ENCODE measurements at regions not wholly inside any gene's neighbourhood (a gene's known extent, or its start where the extent isn't known, plus 50 kb on each side); places are given as distances from the start of the nearest gene placed in this dataset.
"Not testable (repeated sequence)": the region's sequence is repeated elsewhere in the genome, so short reads cannot be mapped to it uniquely, and the experiment has no call there.

DNA sequence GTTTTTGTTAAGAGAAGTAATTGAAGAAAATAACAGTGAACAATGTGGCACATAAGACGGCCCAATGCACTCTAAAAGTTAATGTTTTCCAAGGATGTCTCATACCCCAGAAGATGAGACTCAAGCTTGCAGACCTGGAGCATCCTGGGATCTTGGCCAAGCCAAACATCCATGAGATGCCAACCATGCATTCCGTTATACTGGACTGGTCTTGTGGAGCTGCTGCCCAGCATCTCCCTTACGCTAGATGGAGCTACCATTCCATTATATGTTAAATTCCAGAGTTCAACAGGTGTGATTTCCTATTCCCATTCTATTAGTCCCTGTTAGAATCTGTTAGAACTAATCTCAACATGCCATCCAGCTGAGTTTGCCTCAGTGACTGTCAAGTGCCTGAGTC lies 181.8 kb downstream of the PDCD6IP start:
- no peak overlapping the region for H3K27ac Mint-ChIP-seq
- DNase-seq (no peak), ATAC-seq (replicated peaks) (peak in 1 of 2 donors; percentile 38)
- peaks cover 0 to 3% of the 10 kb centered on the region in 2 donors for H3K9me3 Mint-ChIP-seq
- no peaks in the 10 kb centered on the region for H3K4me1 Mint-ChIP-seq
- no peaks in the 10 kb centered on the region for H3K27me3 Mint-ChIP-seq
- no peak overlapping the region for H3K4me3 Mint-ChIP-seq
- H3K36me3 Mint-ChIP-seq = no peaks in the 10 kb centered on the region

- Mint-ChIP-seq H3K27ac (no peak overlapping the region), H3K4me1 (peaks cover 0 to 4% of the 10 kb centered on the region in 2 donors), H3K9me3 (peaks cover 0 to 3% of the 10 kb centered on the region in 2 donors)
Measured at GRCh38 chr3:33982269-33982798, 183.9 kb downstream of the PDCD6IP start.

DNA sequence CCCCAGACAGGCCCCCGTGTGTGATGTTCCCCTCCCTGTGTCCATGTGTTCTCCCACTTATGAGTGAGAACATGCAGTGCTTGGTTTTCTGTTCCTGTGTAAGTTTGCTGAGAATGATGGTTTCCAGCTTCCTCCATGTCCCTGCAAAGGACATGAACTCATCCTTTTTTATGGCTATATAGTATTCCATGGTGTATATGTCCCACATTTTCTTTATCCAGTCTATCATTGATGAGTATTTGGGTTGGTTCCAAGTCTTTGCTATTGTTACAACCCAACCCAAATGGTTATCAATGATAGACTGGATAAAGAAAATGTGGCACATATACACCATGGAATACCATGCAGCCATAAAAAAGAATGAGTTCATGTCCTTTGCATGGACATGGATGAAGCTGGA lies 184.5 kb downstream of the PDCD6IP start:
- DNase-seq; H3K4me1 Mint-ChIP-seq; H3K9me3 Mint-ChIP-seq; ATAC-seq (replicated peaks); H3K36me3 Mint-ChIP-seq; H3K27me3 Mint-ChIP-seq; H3K4me3 Mint-ChIP-seq; H3K27ac Mint-ChIP-seq: not testable (repeated sequence)

More at GRCh38 chr3:33982269-33982798, 183.9 kb downstream of the PDCD6IP start:
- peaks cover 5% of the 10 kb centered on the region in 2 donors for H3K27me3 Mint-ChIP-seq
- H3K4me3 Mint-ChIP-seq = no peak overlapping the region
- H3K36me3 Mint-ChIP-seq = no peaks in the 10 kb centered on the region
- DNase-seq (no peak), ATAC-seq (replicated peaks) (no peak)

- no peak overlapping the region for H3K4me3 Mint-ChIP-seq
- peaks cover 0 to 4% of the 10 kb centered on the region in 2 donors for H3K4me1 Mint-ChIP-seq
- H3K27me3 Mint-ChIP-seq = peaks cover 9 to 22% of the 10 kb centered on the region in 2 donors
- H3K9me3 Mint-ChIP-seq = no peaks in the 10 kb centered on the region
- no peaks in the 10 kb centered on the region for H3K36me3 Mint-ChIP-seq
- ATAC-seq (replicated peaks) (no peak), DNase-seq (no peak)
- H3K27ac Mint-ChIP-seq = no peak overlapping the region
Measured at GRCh38 chr3:33989229-33989628, 190.8 kb downstream of the PDCD6IP start.

DNA sequence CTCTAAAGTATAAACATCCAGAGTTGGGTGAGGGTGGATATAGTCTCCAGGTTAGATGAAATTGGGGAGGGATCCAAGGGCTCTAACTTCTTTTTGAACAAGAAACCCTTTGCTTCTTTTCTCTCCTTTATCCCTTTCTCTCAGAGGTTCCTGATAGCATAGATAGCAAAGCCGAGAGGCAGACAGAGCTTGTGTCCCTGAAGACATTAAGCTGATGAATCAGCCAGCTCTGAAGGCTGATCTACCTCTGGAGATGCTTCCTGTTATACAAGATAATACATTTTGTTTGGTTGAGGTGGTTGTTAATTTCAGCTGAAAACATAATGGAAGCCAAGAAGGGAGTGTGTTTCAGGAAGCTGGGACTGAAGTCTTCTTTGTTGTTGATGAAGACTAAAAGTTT lies 193.2 kb downstream of the PDCD6IP start:
- ATAC-seq (replicated peaks) = no peak
- DNase-seq = no peak
- Mint-ChIP-seq H3K27ac (no peak overlapping the region), H3K4me1 (no peaks in the 10 kb centered on the region), H3K36me3 (peaks cover 0 to 4% of the 10 kb centered on the region in 2 donors), H3K9me3 (peaks cover 5 to 9% of the 10 kb centered on the region in 2 donors), H3K27me3 (peaks cover 5 to 22% of the 10 kb centered on the region in 2 donors), H3K4me3 (no peak overlapping the region)

DNA sequence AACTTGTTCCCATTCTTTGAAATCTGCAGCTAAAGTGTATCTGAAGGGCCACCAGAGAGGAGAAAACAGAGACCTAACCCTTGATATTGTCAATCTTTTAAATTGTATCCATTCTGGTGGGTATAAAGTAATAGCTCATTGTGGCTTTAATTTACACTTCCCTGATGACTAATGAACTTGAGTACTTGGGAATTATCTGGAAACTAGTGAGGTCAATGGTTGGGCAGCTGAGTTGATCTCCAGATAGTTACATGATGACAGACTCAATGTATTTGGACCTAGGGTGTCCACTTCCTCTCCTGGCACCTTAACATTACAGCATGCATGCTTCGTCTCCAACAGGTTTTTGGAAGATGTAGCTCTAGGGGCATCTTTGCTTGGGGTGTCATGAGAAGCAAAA lies 195.2 kb downstream of the PDCD6IP start:
- ATAC-seq (replicated peaks) = no peak
- no peak overlapping the region for H3K27ac Mint-ChIP-seq
- peaks cover 0 to 4% of the 10 kb centered on the region in 2 donors for H3K36me3 Mint-ChIP-seq
- H3K27me3 Mint-ChIP-seq = peaks cover 2 to 13% of the 10 kb centered on the region in 2 donors
- peaks cover 6 to 12% of the 10 kb centered on the region in 2 donors for H3K9me3 Mint-ChIP-seq
- no peaks in the 10 kb centered on the region for H3K4me1 Mint-ChIP-seq
- H3K4me3 Mint-ChIP-seq = no peak overlapping the region
- DNase-seq = no peak

DNA sequence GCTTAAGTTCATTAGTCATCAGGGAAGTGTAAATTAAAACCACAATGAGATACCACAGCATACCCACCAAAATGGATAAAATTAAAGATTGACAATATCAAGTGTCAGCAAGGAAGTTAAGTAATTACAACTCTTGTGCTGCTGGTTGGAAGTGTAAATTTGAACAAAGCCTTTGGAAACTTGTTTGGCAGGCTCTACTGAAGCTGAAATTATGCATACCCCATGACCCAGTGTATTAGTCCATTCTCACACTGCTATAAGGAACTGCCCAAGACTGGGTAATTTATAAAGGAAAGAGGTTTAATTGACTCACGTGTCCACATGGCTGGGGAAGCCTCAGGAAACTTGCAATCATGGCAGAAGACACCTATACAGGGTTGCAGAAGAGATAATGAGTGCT lies 196.1 kb downstream of the PDCD6IP start:
- peaks cover 0 to 10% of the 10 kb centered on the region in 2 donors for H3K27me3 Mint-ChIP-seq
- ATAC-seq (replicated peaks) = no peak
- H3K4me3 Mint-ChIP-seq = no peak overlapping the region
- DNase-seq = no peak
- no peaks in the 10 kb centered on the region for H3K4me1 Mint-ChIP-seq
- peaks cover 0 to 4% of the 10 kb centered on the region in 2 donors for H3K36me3 Mint-ChIP-seq
- H3K9me3 Mint-ChIP-seq = peaks cover 6 to 13% of the 10 kb centered on the region in 2 donors
- H3K27ac Mint-ChIP-seq = no peak overlapping the region

DNA sequence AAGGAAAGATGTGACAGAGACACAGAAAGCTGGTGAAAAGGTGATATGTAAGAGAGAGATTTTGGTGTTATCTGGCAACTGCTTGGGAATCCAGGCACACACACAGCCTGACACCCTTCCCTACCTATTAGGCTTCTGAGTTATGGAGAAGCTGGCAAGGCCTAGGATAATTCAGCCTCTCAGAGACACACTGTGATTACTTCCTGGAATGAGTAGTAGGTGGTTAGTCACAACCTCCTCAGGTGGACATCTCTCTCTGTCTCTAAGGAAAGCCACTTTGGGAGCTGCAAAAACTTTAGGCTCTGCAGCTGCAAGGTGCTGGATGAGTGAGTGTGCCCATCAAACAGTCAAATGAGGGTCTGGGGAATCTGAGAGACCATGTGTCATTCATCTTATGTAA lies 201.9 kb downstream of the PDCD6IP start:
- peaks cover 0 to 2% of the 10 kb centered on the region in 2 donors for H3K27me3 Mint-ChIP-seq
- no peak for ATAC-seq (replicated peaks)

DNA sequence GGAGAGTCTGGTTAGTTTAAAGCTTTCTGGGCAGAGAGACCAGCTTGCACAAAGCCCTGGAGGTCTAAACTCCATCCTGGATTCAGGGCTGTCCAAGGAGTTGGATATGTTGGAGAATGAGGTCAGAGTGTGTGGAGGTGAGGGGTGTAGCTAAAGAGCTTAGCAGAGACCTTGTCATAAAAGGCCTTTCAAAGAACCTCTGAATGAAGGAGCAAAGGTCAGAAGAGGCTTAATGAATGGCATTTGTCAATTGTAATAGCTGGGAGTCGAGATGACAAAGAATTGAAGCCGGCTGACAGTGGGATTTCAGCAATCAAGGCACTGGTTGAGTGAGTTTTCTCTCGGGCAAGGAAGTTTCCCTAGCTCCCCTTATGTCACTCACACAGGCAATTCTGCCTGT lies 202.6 kb downstream of the PDCD6IP start:
- peaks cover 0 to 6% of the 10 kb centered on the region in 2 donors for H3K27me3 Mint-ChIP-seq
- H3K4me1 Mint-ChIP-seq = peaks cover 0 to 2% of the 10 kb centered on the region in 2 donors
- ATAC-seq (replicated peaks) (no peak), DNase-seq (no peak)
- no peak overlapping the region for H3K4me3 Mint-ChIP-seq
- H3K27ac Mint-ChIP-seq = no peak overlapping the region
- peaks cover 6 to 11% of the 10 kb centered on the region in 2 donors for H3K9me3 Mint-ChIP-seq
- peaks cover 0 to 4% of the 10 kb centered on the region in 2 donors for H3K36me3 Mint-ChIP-seq

More for the DNA sequence above, 201.9 kb downstream of the PDCD6IP start:
- H3K27ac Mint-ChIP-seq = no peak overlapping the region
- H3K4me1 Mint-ChIP-seq = peaks cover 0 to 2% of the 10 kb centered on the region in 2 donors
- DNase-seq = no peak
- peaks cover 0 to 4% of the 10 kb centered on the region in 2 donors for H3K36me3 Mint-ChIP-seq
- H3K9me3 Mint-ChIP-seq = peaks cover 6 to 11% of the 10 kb centered on the region in 2 donors
- no peak overlapping the region for H3K4me3 Mint-ChIP-seq

DNA sequence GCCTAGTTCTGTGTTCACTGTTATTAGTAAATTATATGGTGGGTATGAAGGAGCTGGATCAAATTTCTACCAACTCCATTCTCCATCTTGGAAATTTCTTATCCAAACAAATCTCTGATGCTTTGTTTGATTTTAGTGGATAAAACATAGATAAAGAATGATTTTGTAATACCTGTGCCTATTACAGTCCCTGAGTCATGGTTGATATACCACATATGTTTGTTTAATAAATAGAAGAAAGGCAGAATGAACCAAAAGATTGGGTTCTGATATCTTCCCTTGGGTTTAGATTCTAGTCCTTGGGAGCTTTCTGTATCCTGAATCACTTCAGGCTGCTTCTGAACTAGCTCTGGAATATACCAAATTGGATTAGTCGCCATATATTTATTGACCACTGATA lies 203.6 kb downstream of the PDCD6IP start:
- no peak overlapping the region for H3K27ac Mint-ChIP-seq
- H3K27me3 Mint-ChIP-seq = peaks cover 0 to 6% of the 10 kb centered on the region in 2 donors
- no peaks in the 10 kb centered on the region for H3K36me3 Mint-ChIP-seq
- DNase-seq (no peak), ATAC-seq (replicated peaks) (no peak)
- no peak overlapping the region for H3K4me3 Mint-ChIP-seq
- peaks cover 6 to 8% of the 10 kb centered on the region in 2 donors for H3K4me1 Mint-ChIP-seq
- H3K9me3 Mint-ChIP-seq = peaks cover 0 to 6% of the 10 kb centered on the region in 2 donors

DNA sequence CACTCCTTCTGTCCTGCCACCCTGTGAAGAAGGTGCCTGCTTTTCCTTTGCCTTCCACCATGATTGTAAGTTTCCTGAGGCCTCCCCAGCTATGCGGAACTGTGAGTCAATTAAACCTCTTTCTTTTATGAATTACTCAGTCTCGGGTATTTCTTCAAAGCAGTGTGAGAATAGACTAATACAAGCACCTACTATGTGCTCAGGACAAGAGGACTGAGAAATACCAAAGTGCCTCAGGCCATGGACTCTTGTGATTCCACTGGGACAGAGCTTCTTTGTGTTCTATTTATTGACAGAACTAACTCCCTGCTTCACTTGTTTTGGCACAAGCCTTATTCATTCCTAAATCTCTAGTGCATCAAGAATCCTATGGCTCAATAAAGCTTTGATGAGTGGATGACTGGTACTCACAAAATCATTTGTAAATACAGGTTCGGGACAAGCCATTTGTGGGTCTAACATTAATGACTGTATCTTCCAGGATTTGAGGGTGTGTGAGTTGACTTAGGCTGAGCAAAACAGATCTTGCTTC lies 204.2 kb downstream of the PDCD6IP start:
- Mint-ChIP-seq H3K4me1 (peaks cover 12 to 14% of the 10 kb centered on the region in 2 donors), H3K36me3 (no peaks in the 10 kb centered on the region), H3K4me3 (no peak overlapping the region), H3K27ac (no peak overlapping the region), H3K9me3 (peaks cover 0 to 6% of the 10 kb centered on the region in 2 donors), H3K27me3 (peaks cover 0 to 6% of the 10 kb centered on the region in 2 donors)
- no peak for ATAC-seq (replicated peaks)
- DNase-seq = no peak

DNA sequence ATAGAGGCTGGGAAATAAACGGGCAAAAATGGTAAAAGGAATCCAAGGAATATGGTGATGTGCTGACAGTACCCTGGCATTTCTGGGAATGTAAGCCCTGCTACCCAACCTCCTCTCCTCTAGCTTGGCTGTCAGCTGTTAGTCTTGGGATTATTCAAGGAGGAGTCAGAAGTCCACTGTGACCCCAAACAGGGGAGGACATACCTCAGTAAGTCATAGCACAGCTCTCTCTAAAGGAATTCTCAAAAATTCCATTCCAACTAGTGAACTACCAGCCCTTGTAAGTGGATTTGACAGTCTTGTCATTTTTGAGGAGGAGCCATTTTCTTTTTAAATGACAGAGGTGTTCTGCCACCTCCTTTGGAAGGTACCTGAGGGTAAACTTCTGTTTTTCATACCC lies 207.5 kb downstream of the PDCD6IP start:
- Mint-ChIP-seq H3K9me3 (peaks cover 0 to 2% of the 10 kb centered on the region in 2 donors), H3K4me1 (peaks cover 25 to 32% of the 10 kb centered on the region in 2 donors), H3K36me3 (no peaks in the 10 kb centered on the region), H3K27ac (no peak overlapping the region), H3K4me3 (no peak overlapping the region), H3K27me3 (peaks cover 3 to 6% of the 10 kb centered on the region in 2 donors)
- DNase-seq = no peak
- ATAC-seq (replicated peaks) = no peak

DNA sequence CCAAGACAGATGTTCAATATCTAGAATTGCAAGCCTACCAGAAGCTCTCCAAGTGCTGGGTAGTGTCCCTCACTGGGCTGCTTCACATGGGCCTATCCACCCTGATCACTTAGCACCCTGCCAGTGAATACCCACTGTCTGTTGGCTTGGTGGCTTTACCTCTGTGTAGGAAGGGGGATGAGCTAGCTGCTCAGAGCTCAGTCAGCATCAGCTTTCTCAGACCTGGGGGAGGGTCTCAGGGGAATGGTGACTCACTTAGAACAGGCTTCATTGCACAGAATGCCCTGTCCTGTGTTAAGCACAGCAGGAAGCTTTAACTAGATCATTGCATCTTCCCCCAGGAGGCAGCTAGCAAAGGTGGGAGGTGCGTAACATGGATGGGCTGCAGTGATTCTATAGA lies 209.8 kb downstream of the PDCD6IP start:
- H3K36me3 Mint-ChIP-seq = no peaks in the 10 kb centered on the region
- H3K27me3 Mint-ChIP-seq = peaks cover 3 to 6% of the 10 kb centered on the region in 2 donors
- peak; percentile 93 to 94 for ATAC-seq (replicated peaks)
- H3K4me1 Mint-ChIP-seq = peaks cover 25 to 32% of the 10 kb centered on the region in 2 donors
- peak overlapping the region; percentile 19 to 61 for H3K4me3 Mint-ChIP-seq
- DNase-seq = peak; percentile 56
- H3K27ac Mint-ChIP-seq = peak overlapping the region; percentile 42
- H3K9me3 Mint-ChIP-seq = no peaks in the 10 kb centered on the region

DNA sequence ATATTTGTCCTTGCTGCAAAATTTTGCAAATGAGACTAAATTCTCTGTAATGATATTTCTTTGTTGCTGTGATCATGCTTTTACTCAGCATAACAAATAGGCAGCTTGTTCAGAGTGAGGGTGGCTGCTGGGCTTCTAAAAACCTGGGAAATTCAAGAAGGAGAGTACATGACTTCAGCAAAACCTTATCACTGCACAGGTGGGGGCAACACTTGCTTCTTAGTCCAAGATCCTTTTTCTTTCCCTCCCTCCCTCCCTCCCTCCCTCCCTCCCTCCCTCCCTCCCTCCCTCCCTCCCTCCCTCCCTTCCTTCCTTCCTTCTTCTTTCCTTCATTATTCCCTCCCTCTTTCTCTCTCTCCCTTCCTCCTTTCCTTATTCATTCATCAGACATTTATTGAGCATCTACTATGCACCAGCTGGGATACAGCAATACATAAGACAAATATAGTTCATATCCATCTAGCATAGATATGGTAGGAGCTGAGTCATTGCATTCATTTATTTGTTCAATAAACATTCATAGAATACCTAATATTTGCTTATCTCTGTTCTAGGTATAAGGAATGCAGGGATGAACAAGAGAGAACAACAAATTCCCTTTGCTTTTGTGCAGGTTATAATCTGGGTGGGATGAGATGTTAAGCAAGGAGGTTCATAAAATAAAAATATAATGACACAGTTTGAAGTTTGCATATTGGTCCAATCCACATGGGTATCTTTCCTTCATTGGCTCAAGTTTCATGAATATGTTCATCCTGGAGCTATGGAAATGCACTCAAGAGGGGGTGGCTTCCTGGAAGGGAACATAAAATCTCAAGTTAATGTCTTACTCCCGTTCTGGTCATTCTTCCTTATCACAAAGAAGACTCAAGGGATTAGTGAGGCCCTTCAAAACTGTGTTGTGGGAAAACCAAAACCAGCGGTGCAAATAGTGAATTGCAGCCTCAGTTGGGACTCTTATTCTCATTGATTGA lies 210.7 kb downstream of the PDCD6IP start:
- no peak for ATAC-seq (replicated peaks)

More for the DNA sequence above, 210.7 kb downstream of the PDCD6IP start:
- H3K36me3 Mint-ChIP-seq = no peaks in the 10 kb centered on the region
- H3K27me3 Mint-ChIP-seq = peaks cover 3 to 6% of the 10 kb centered on the region in 2 donors
- no peak overlapping the region for H3K27ac Mint-ChIP-seq
- H3K4me1 Mint-ChIP-seq = peaks cover 24 to 32% of the 10 kb centered on the region in 2 donors
- no peaks in the 10 kb centered on the region for H3K9me3 Mint-ChIP-seq
- H3K4me3 Mint-ChIP-seq = no peak overlapping the region
- DNase-seq = no peak

Measured in stimulated activated naive B cell treated with anti-CD40 and anti-IgM and Interleukin-4, amounts not matched to agents 10 μg/mL and 1 μg/mL and 100 μg/mL, for 72 hours (primary cell).